WTC11 (cell line): ENCODE measurements at regions not wholly inside any gene's neighbourhood (a gene's known extent, or its start where the extent isn't known, plus 50 kb on each side); places are given as distances from the start of the nearest gene placed in this dataset.

Experiments used
- ATAC-seq: fragments of 200-7000 bp; cut with Tn5 transposase; 2 replicates; pipeline ENCODE4 v1.10.0; 2021; ENCODE audit warnings: mild to moderate bottlenecking, moderate library complexity
- CTCF ChIA-PET: fragments of 300-600 bp; sonication (Branson Sonifier 250); formaldehyde crosslinking; loops from one replicate; lab custom pipeline; 2021; ENCODE audit warnings: antibody characterized with exemption; lab: Charles Lee
- POLR2A ChIA-PET: fragments of 350-600 bp; sonication (Branson Sonifier 250); formaldehyde crosslinking; loops from one replicate; lab custom pipeline; 2021; ENCODE audit warnings: antibody characterized with exemption; lab: Charles Lee
- DNase-seq: peaks from one replicate; pipeline ENCODE4 v3.0.0; 2021; ENCODE audit warnings: low spot score
- H3K27ac Mint-ChIP-seq: 2 replicates; pipeline ENCODE4 v1.8.0; 2021; ENCODE audit warnings: mixed read lengths
- H3K27me3 Mint-ChIP-seq: 2 replicates; pipeline ENCODE4 v1.8.0; 2021; ENCODE audit warnings: low read depth, mild to moderate bottlenecking, moderate library complexity, mixed read lengths
- H3K36me3 Mint-ChIP-seq: 2 replicates; pipeline ENCODE4 v1.8.0; 2021; ENCODE audit warnings: mixed read lengths
- H3K4me1 Mint-ChIP-seq: 2 replicates; pipeline ENCODE4 v1.8.0; 2022; ENCODE audit warnings: mixed read lengths
- H3K4me3 Mint-ChIP-seq: 2 replicates; pipeline ENCODE4 v1.8.0; 2021; ENCODE audit warnings: mild to moderate bottlenecking, moderate library complexity, mixed read lengths
- H3K9me3 Mint-ChIP-seq: 2 replicates; pipeline ENCODE4 v1.8.0; 2021; ENCODE audit warnings: mixed read lengths
- AFF4 ChIP-seq: sonication (generic); formaldehyde crosslinking; IDR thresholded peaks from 2 replicates; pipeline ENCODE4 v1.8.1; 2023; ENCODE audit warnings: mild to moderate bottlenecking, missing genetic modification reagents, borderline replicate concordance
- ATF3 ChIP-seq: sonication (generic); formaldehyde crosslinking; conservative IDR thresholded peaks from 2 replicates; pipeline ENCODE4 v1.8.1; 2022; ENCODE audit warnings: mild to moderate bottlenecking, missing genetic modification reagents
- E2F1 ChIP-seq: sonication (generic); formaldehyde crosslinking; IDR thresholded peaks from 2 replicates; pipeline ENCODE4 v1.8.0; 2022; ENCODE audit warnings: mild to moderate bottlenecking, missing genetic modification reagents
- E2F5 ChIP-seq: sonication (generic); formaldehyde crosslinking; IDR thresholded peaks from 2 replicates; pipeline ENCODE4 v1.8.1; 2022; ENCODE audit warnings: mild to moderate bottlenecking, moderate library complexity, missing genetic modification reagents
- FOXP4 ChIP-seq: sonication (generic); formaldehyde crosslinking; IDR thresholded peaks from 2 replicates; pipeline ENCODE4 v1.8.0; 2022; ENCODE audit warnings: mild to moderate bottlenecking, missing genetic modification reagents
- GABPB1 ChIP-seq: sonication (generic); formaldehyde crosslinking; IDR thresholded peaks from 2 replicates; pipeline ENCODE4 v1.8.1; 2023; ENCODE audit warnings: mild to moderate bottlenecking, missing genetic modification reagents
- JAZF1 ChIP-seq: fragments of 250-450 bp; sonication (Bioruptor Pico); IDR thresholded peaks from 2 replicates; pipeline ENCODE4 v1.9.0; 2021; ENCODE audit warnings: moderate library complexity, mild to moderate bottlenecking, inconsistent platforms
- MAX ChIP-seq: sonication (generic); formaldehyde crosslinking; IDR thresholded peaks from 2 replicates; pipeline ENCODE4 v1.8.0; 2022; ENCODE audit warnings: mild to moderate bottlenecking, missing genetic modification reagents
- NFYB ChIP-seq: sonication (generic); formaldehyde crosslinking; conservative IDR thresholded peaks from 2 replicates; pipeline ENCODE4 v1.8.0; 2022; ENCODE audit warnings: low read depth, missing genetic modification reagents
- PRDM15 ChIP-seq: sonication (generic); formaldehyde crosslinking; IDR thresholded peaks from 2 replicates; pipeline ENCODE4 v1.8.0; 2022; ENCODE audit warnings: missing genetic modification reagents
- TP53 ChIP-seq: sonication (generic); formaldehyde crosslinking; IDR thresholded peaks from 2 replicates; pipeline ENCODE4 v1.8.1; 2023; ENCODE audit warnings: mild to moderate bottlenecking, missing genetic modification reagents
- USF1 ChIP-seq: sonication (generic); formaldehyde crosslinking; IDR thresholded peaks from 2 replicates; pipeline ENCODE4 v1.8.0; 2022; ENCODE audit warnings: mild to moderate bottlenecking, missing genetic modification reagents
- ZBTB43 ChIP-seq: sonication (generic); formaldehyde crosslinking; IDR thresholded peaks from 2 replicates; pipeline ENCODE4 v1.8.1; 2023; ENCODE audit warnings: mild to moderate bottlenecking, missing genetic modification reagents
- ZNF232 ChIP-seq: sonication (generic); formaldehyde crosslinking; IDR thresholded peaks from 2 replicates; pipeline ENCODE4 v1.8.0; 2022; ENCODE audit warnings: mild to moderate bottlenecking, missing genetic modification reagents
- ZNF532 ChIP-seq: fragments of 250-450 bp; sonication (Bioruptor Pico); IDR thresholded peaks from 2 replicates; pipeline ENCODE4 v1.9.0; 2021; ENCODE audit warnings: mild to moderate bottlenecking, borderline replicate concordance

- DNase-seq (no peak), ATAC-seq (no peak)
- H3K9me3 Mint-ChIP-seq, result no peaks in the 10 kb centered on the region
- CTCF ChIA-PET, result interaction anchor here (1.2 kb wide), 1 partner anchor 192 kb away, joined by 3 read pairs; no protein-coding TSS in a partner anchor
- H3K27me3 Mint-ChIP-seq, result no peaks in the 10 kb centered on the region
- POLR2A ChIA-PET, result no interaction called here
- no peak overlapping the region for H3K27ac Mint-ChIP-seq
- H3K4me1 Mint-ChIP-seq, result peaks cover 7% of the 10 kb centered on the region
- no peak overlapping the region for H3K4me3 Mint-ChIP-seq
- no peaks in the 10 kb centered on the region for H3K36me3 Mint-ChIP-seq
- TF ChIP-seq USF1 (CRISPR knock-in tag), result no peak
- no peak for TF ChIP-seq PRDM15 (CRISPR knock-in tag)
- TF ChIP-seq ZNF532 (CRISPR knock-in tag), result no peak
- TF ChIP-seq JAZF1 (CRISPR knock-in tag), result no peak
- no peak for TF ChIP-seq TP53 (CRISPR knock-in tag)
- no peak for TF ChIP-seq ZBTB43 (CRISPR knock-in tag)
- TF ChIP-seq GABPB1 (CRISPR knock-in tag), result no peak
- TF ChIP-seq NFYB (CRISPR knock-in tag), result no peak
- TF ChIP-seq ZNF232 (CRISPR knock-in tag), result no peak
Measured at GRCh38 chr1:42004322-42004721, 85.6 kb upstream of the HIVEP3 start.

- Mint-ChIP-seq H3K4me1 (peaks cover 7% of the 10 kb centered on the region), H3K36me3 (no peaks in the 10 kb centered on the region), H3K27ac (no peak overlapping the region), H3K27me3 (no peaks in the 10 kb centered on the region), H3K4me3 (no peak overlapping the region), H3K9me3 (no peaks in the 10 kb centered on the region)
- POLR2A ChIA-PET, result no interaction called here
- peak; percentile 34; the same call in 1 of the 2 replicates for ATAC-seq
- DNase-seq, result no peak
- CTCF ChIA-PET, result no interaction called here
- TF ChIP-seq AFF4 (CRISPR knock-in tag) (no peak), E2F5 (no peak), ATF3 (CRISPR knock-in tag) (no peak), FOXP4 (CRISPR knock-in tag) (no peak), E2F1 (CRISPR knock-in tag) (no peak), MAX (CRISPR knock-in tag) (no peak)
Measured at GRCh38 chr1:42003433-42003832, 84.7 kb upstream of the HIVEP3 start.
